Activated CD8-positive, alpha-beta T cell treated with anti-CD3 and anti-CD28 coated beads for 36 hours (primary cell): ENCODE measurements at regions not wholly inside any gene's neighbourhood (a gene's known extent, or its start where the extent isn't known, plus 50 kb on each side); places are given as distances from the start of the nearest gene placed in this dataset.

Experiments
- ATAC-seq: fragments of 200-7000 bp; cut with Tn5 transposase; one replicate; pipeline ENCODE4 v1.10.0; 2021; ENCODE audit warnings: mild to moderate bottlenecking, moderate library complexity
- CTCF ChIA-PET: fragments of 350-600 bp; sonication (Branson Sonifier 250); formaldehyde crosslinking; loops from one replicate; lab custom pipeline; 2021; ENCODE audit warnings: antibody characterized with exemption; lab: Charles Lee
- POLR2A ChIA-PET: fragments of 350-600 bp; sonication (Branson Sonifier 250); formaldehyde crosslinking; loops from one replicate; lab custom pipeline; 2021; ENCODE audit warnings: antibody characterized with exemption; lab: Charles Lee
- DNase-seq: peaks from one replicate; pipeline ENCODE4 v3.0.0-alpha.2; 2020
- H3K27ac Mint-ChIP-seq: one replicate; pipeline ENCODE4 v1.8.0; 2021; ENCODE audit warnings: mild to moderate bottlenecking, mixed read lengths
- H3K27me3 Mint-ChIP-seq: one replicate; pipeline ENCODE4 v1.8.0; 2021; ENCODE audit warnings: mixed read lengths
- H3K36me3 Mint-ChIP-seq: one replicate; pipeline ENCODE4 v1.8.0; 2021; ENCODE audit warnings: low read depth, mixed read lengths
- H3K4me1 Mint-ChIP-seq: one replicate; pipeline ENCODE4 v1.8.0; 2021; ENCODE audit warnings: low read depth, mixed read lengths
- H3K4me3 Mint-ChIP-seq: one replicate; pipeline ENCODE4 v1.8.0; 2021; ENCODE audit warnings: mild to moderate bottlenecking, moderate library complexity, mixed read lengths
- H3K9me3 Mint-ChIP-seq: one replicate; pipeline ENCODE4 v1.8.0; 2021; ENCODE audit warnings: mixed read lengths
- CTCF ChIP-seq: fragments of 200-600 bp; IDR thresholded peaks from one replicate; pipeline ENCODE4 v1.8.0; 2022; ENCODE audit warnings: antibody characterized with exemption, mild to moderate bottlenecking
- intact Hi-C: fragments of 100-400 bp; cut with micrococcal nuclease; formaldehyde crosslinking; loops from one replicate; pipeline ENCODE4 v1.10.0; 2022

GRCh38 chr5:161598686-161599085, 52.2 kb upstream of the GABRB2 start:
- DNase-seq (no peak), ATAC-seq (no peak)
- CTCF ChIA-PET, result no interaction called here
- intact Hi-C loops, result no loop called here
- POLR2A ChIA-PET, result no interaction called here
- H3K27ac Mint-ChIP-seq, result no peak overlapping the region
- H3K36me3 Mint-ChIP-seq, result no peaks in the 10 kb centered on the region
- H3K27me3 Mint-ChIP-seq, result no peaks in the 10 kb centered on the region
- peaks cover 3% of the 10 kb centered on the region for H3K9me3 Mint-ChIP-seq
- H3K4me1 Mint-ChIP-seq, result no peaks in the 10 kb centered on the region
- no peak overlapping the region for H3K4me3 Mint-ChIP-seq
- no peak for TF ChIP-seq CTCF
